ENCODE measurements at regions not wholly inside any gene's neighbourhood (a gene's known extent, or its start where the extent isn't known, plus 50 kb on each side); places are given as distances from the start of the nearest gene placed in this dataset.

DNA sequence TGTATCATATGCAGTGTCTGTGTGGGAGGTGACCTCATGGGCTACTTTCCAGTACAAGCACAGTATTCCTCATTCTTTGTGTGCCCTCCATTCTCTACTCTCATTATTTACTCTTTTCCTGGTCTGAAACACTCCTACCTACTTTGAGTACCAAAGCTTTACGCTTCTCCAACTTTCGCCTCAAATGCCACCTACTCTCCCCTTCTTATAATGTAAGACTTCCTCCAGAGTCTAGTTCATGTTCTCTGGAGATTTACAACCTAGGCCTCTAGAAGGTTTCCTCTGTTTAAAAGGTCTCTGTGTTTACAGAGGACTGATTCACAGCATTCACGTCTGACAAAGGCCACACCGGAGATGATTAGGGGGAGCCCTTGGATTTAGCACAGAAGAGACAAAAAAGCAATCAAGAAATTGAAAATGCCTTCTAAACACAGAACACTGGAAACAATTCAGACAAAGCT lies 302.0 kb downstream of the KLF12 start:
- Mint-ChIP-seq H3K27me3 (ENCODE audit: low read depth in 3 of 3) (no peaks in the 10 kb centered on the region), H3K9me3 (peaks cover 0 to 3% (median 0%) of the 10 kb centered on the region in 7 donors), H3K4me1 (no peaks in the 10 kb centered on the region), H3K27ac (no peak overlapping the region), H3K4me3 (no peak overlapping the region), H3K36me3 (no peaks in the 10 kb centered on the region)
- Histone ChIP-seq H3K4me2 (replicated peaks; ENCODE audit: extremely low read depth, low read length, poor library complexity, severe bottlenecking) (no peak overlapping the region), H3K4me1 (ENCODE audit: control insufficient read depth in 1 of 2, insufficient read depth in 2 of 2, low read length in 2 of 2) (no peaks in the 10 kb centered on the region), H3K4me3 (replicated peaks in 1 of 3; ENCODE audit: low read depth in 2 of 3, low read length in 3 of 3) (no peak overlapping the region), H3K36me3 (replicated peaks in 1 of 2; ENCODE audit: control insufficient read depth in 1 of 2, insufficient read depth in 2 of 2, low read length in 2 of 2) (no peaks in the 10 kb centered on the region), H3K27ac (ENCODE audit: low read depth in 1 of 2, low read length in 2 of 2) (no peak overlapping the region), H3K27me3 (ENCODE audit: control insufficient read depth in 2 of 2, insufficient read depth in 2 of 2, low read length in 2 of 2) (no peaks in the 10 kb centered on the region), H3K9me3 (replicated peaks in 1 of 2; ENCODE audit: control insufficient read depth in 1 of 2, insufficient read depth in 1 of 2, low read length in 2 of 2) (no peaks in the 10 kb centered on the region), H2AFZ (ENCODE audit: insufficient read depth, low read depth, low read length, poor library complexity, severe bottlenecking) (no peak overlapping the region), H3K79me2 (ENCODE audit: insufficient read depth, low read length) (no peaks in the 10 kb centered on the region), H4K20me1 (ENCODE audit: insufficient read depth, low read length) (no peaks in the 10 kb centered on the region), H3K9ac (ENCODE audit: insufficient read depth, low read length, poor library complexity, severe bottlenecking) (no peak overlapping the region)
- intact Hi-C loops (cut with micrococcal nuclease), result loop anchor here in 1 of 2 donors (10.0 kb wide), 1 partner anchor 1383 kb away; no protein-coding TSS in a partner anchor
- no peak for DNase-seq
- TF ChIP-seq, protein P1, sequence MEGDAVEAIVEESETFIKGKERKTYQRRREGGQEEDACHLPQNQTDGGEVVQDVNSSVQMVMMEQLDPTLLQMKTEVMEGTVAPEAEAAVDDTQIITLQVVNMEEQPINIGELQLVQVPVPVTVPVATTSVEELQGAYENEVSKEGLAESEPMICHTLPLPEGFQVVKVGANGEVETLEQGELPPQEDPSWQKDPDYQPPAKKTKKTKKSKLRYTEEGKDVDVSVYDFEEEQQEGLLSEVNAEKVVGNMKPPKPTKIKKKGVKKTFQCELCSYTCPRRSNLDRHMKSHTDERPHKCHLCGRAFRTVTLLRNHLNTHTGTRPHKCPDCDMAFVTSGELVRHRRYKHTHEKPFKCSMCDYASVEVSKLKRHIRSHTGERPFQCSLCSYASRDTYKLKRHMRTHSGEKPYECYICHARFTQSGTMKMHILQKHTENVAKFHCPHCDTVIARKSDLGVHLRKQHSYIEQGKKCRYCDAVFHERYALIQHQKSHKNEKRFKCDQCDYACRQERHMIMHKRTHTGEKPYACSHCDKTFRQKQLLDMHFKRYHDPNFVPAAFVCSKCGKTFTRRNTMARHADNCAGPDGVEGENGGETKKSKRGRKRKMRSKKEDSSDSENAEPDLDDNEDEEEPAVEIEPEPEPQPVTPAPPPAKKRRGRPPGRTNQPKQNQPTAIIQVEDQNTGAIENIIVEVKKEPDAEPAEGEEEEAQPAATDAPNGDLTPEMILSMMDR (IDR thresholded peaks at IDR 0.05), result no peak
- WGBS (ENCODE audit: insufficient coverage), result 45% methylated on average over 2 of the region's 4 CpGs

DNA sequence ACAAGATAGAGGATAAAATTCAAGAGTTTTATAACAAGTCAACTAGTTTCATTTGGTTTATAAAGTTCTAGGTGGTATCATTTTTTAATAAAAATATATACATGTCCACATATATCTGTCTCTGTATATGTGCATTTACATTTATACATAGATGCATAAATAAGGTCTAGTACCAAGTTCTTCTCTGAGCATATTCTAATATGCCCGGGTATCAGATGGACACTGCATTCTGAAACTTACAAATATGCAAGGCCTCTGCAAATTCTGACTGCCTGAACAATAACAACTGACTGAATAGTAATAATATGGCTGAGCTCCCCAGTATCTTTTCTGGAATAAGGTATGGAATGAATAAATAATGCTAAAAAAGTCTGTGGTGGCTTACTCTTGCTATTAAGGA lies 304.8 kb downstream of the KLF12 start:
- TF ChIP-seq, protein P1 (IDR thresholded peaks at IDR 0.05), result no peak
- H3K4me1 ChIP-seq (ENCODE audit: control insufficient read depth in 1 of 2, insufficient read depth in 2 of 2, low read length in 2 of 2), result no peaks in the 10 kb centered on the region
- Mint-ChIP-seq H3K4me1 (no peaks in the 10 kb centered on the region), H3K27me3 (ENCODE audit: low read depth in 3 of 3) (peaks cover 0 to 1% (median 1%) of the 10 kb centered on the region in 3 donors), H3K27ac (no peak overlapping the region), H3K36me3 (no peaks in the 10 kb centered on the region), H3K4me3 (no peak overlapping the region), H3K9me3 (peaks cover 0 to 15% (median 5%) of the 10 kb centered on the region in 7 donors)
- DNase-seq, result no peak
- H3K27me3 ChIP-seq (ENCODE audit: control insufficient read depth in 2 of 2, insufficient read depth in 2 of 2, low read length in 2 of 2), result no peaks in the 10 kb centered on the region
- no peaks in the 10 kb centered on the region for H3K79me2 ChIP-seq (ENCODE audit: insufficient read depth, low read length)
- no peak overlapping the region for H3K4me2 ChIP-seq (replicated peaks; ENCODE audit: extremely low read depth, low read length, poor library complexity, severe bottlenecking)
- H3K9me3 ChIP-seq (replicated peaks in 1 of 2; ENCODE audit: control insufficient read depth in 1 of 2, insufficient read depth in 1 of 2, low read length in 2 of 2), result no peaks in the 10 kb centered on the region
- H3K4me3 ChIP-seq (replicated peaks in 1 of 3; ENCODE audit: low read depth in 2 of 3, low read length in 3 of 3), result no peak overlapping the region
- intact Hi-C loops (cut with micrococcal nuclease), result no loop called here
- no peaks in the 10 kb centered on the region for H4K20me1 ChIP-seq (ENCODE audit: insufficient read depth, low read length)
- H2AFZ ChIP-seq (ENCODE audit: insufficient read depth, low read depth, low read length, poor library complexity, severe bottlenecking), result no peak overlapping the region
- no CpG with 5 or more reads among the region's 1 CpG for WGBS (ENCODE audit: insufficient coverage)
- H3K36me3 ChIP-seq (replicated peaks in 1 of 2; ENCODE audit: control insufficient read depth in 1 of 2, insufficient read depth in 2 of 2, low read length in 2 of 2), result no peaks in the 10 kb centered on the region
- H3K27ac ChIP-seq (ENCODE audit: low read depth in 1 of 2, low read length in 2 of 2), result no peak overlapping the region
- no peak overlapping the region for H3K9ac ChIP-seq (ENCODE audit: insufficient read depth, low read length, poor library complexity, severe bottlenecking)

Measured in CD14-positive monocyte (primary cell).